NCI-H1436 (cell line): ENCODE measurements at regions not wholly inside any gene's neighbourhood (a gene's known extent, or its start where the extent isn't known, plus 50 kb on each side); places are given as distances from the start of the nearest gene placed in this dataset.
"Not testable (repeated sequence)": the region's sequence is repeated elsewhere in the genome, so short reads cannot be mapped to it uniquely, and the experiment has no call there.

ENCODE experiments used
- DNase-seq: peaks from one replicate; lab custom pipeline; 2025; lab: John Stamatoyannopoulos, UW

DNA sequence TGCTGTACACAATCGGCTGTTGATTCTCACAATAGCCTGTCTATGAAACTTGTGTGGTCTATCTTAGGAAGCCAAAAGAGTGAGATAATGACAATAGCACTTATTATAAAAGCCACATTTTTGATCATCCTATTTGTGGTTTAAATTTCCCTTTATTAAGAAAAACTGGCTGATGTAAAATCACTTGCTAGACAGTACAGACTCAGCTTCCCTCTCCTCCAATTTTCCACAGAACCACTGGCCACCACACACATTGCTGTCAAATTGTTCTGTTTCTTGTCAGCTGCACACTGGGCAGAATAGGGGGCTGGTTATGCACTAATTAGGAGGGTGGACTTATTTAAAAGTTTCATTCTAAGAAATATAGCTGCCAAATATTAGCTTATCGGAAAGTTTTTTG is 425.9 kb downstream of the EPHA3 start:
- no peak for DNase-seq

DNA sequence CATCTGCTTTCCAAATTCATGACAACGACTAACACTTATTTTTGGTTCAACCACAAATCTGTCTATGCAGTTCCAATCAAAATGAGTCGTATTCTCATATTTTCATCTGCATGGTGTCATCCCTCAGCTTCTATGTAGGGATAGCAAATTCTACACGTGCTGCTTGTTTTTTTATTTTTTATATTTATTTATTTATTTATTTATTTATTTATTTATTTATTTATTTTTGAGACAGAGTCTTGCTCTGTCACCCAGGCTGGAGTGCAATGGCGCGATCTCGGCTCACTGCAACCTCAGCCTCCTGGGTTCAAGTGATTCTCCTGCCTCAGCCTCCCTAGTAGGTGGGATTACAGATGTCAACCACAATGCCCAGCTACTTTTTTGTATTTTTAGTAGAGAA is 447.2 kb downstream of the EPHA3 start:
- not testable (repeated sequence) for DNase-seq

DNA sequence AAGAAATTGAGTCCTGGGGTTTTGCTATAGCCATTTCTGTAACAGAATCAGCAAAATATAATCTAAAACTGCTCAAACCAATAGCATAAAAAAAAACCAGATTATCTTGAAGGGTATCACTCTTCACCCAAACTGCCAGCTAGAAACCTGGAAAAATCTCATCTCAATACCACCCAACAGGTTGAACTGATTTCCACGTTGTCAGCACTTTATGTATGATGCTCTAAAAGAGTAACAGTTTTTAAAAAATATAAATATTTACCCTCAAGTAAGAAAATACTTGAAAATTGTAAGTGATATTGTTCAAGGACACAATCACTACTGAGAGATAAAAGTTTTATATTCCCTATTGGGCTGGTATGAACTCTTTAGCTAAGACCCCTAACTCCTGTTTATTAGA is 451.3 kb downstream of the EPHA3 start:
- no peak for DNase-seq

DNA sequence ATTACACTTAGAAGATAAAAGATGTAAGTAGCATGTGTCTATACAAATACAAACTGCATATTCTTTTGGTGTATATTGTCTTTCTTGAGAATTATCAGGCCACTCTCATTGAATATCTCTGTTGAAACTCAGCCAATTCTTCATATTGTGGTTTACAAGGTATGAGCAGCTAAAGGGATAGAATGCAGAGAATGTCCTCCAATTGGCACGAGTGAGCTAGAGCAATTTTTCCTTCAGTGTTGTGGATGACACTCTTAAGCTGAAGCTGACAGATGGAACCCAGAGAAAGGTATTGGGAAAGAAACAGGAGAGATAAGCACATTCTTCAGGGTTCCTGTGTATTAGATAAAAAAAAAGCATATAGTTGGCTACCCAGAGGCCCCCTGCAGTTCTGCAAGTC is 453.1 kb downstream of the EPHA3 start:
- no peak for DNase-seq

DNA sequence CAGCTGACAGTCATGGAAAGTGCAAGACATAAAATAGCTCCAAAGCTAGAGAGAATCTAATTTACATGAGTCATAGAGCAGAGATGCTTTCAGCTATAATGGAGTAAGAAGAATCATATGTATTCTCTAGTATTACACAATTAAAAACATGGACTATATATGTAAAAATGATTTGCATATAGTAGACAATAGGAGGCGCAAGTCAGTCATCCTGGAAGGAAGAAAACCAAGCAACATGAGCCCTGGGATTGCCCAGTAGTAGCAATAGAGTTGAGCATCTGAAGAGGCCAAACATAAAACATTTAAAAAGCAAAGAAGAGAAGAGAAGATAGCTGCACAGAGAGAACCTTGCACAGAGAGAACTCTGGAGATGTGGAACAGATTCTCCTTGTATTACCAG is 455.0 kb downstream of the EPHA3 start:
- no peak for DNase-seq

DNA sequence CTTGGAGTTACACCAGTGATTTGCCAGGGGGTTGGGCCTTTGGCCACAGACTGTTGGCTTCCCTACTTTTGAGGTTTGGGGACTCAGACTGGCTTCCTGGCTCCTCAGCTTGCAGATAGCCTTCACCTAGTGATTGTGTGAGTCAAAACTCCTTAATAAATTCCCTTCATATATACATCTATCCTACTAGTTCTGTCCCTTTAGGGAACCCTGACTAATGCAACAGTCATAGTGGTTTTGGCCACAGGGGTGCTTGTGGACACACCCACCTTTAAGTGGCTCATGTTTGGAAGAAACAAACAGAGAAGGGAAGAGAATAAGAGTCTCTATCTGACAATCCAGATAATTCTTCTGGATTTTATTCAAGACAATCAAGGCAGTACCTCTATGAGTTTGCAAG is 457.7 kb downstream of the EPHA3 start:
- DNase-seq: no peak

DNA sequence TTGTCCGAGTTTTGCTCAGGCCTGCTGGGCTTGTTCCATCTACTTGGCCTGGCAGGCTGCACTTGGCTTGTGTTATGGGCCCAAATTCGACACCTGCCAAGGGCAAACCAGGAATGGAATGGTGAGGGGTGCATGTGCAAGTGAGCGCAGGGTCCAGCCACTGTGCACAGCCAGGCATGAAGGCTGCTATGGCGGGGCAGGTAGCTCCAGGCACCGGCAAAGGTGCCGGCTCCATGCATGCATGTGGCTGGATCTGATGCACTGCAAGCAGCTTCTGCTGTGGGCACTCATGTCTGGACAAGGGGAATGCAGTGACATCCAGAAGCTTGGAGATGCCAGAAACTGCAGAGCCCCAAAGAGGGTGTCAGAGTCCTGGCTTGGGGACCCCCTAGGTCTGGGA is 463.0 kb downstream of the EPHA3 start:
- no peak for DNase-seq

DNA sequence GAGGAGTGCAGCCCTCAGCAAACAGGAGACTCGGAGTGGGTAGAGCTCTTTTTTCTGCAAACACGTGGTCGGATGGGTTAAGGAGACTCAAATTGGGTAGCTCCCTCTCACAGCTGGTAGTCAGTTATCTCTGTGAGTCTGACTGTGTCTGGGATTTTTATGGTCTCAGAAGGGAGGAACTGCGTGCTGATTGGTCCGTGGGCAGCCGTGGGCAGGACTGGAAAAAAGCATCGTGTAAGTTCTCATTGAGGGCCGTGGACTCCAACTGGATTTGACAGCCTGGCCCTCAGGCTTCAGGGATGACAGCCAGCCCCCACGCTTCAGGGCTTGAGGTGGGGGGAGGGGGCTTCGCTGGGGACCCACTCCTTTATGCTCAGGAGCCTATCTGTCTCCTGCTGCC is 463.9 kb downstream of the EPHA3 start:
- DNase-seq: no peak

DNA sequence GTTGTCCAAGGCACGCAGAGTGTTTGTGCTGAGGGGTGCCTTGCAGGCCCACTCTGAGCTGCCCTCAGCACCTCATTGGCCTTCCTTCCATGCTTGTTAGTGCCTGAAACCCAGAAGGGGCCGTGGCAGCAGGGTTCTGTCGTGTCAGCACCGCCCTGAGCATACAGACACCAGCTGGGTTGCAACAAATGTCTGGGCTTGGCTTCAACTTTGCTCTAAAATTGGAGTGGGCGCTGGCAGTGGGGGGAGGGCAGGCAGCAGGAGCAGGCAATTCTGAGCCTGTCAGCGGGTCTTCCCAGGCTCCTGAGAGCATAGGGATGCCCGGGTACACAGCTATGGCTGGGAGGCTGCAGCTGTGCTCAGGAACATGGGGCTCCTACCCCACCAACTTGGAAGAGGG is 464.3 kb downstream of the EPHA3 start:
- no peak for DNase-seq

DNA sequence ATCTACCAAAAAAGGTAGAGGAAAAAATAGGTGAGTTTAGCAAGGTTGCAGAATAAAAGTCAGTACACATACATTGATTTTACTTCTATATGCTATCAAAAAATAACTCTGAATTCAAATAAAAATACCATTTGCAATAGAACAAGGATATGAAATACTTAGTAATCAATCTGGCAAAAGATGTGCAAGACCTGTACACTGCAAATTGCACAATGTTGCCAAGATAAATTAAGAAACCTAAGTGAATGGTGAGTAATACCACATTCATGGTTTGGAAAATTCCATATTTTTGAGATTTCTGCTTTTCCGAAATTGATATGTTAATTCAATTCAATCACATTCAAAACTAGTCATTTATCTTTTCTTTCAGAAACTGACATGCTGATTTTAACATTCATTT is 464.8 kb downstream of the EPHA3 start:
- no peak for DNase-seq

DNA sequence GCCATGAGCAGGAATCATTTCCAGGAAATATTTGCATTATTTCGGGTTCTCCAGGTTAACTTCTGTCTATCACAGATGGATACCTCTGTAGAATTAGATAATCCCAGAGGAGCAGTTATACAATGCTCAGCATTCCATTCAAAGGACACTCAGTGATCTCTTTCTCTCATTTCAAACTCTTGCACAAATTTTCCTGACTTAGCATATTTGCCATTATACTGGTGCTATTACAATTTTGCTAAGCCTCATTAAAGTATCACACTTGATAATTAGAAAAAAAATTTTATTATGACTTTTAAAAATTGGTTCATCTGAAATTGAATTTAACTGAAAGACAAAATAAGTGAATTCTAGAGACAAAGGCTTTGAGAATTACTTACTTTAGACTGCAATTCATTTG is 469.0 kb downstream of the EPHA3 start:
- DNase-seq: no peak

DNA sequence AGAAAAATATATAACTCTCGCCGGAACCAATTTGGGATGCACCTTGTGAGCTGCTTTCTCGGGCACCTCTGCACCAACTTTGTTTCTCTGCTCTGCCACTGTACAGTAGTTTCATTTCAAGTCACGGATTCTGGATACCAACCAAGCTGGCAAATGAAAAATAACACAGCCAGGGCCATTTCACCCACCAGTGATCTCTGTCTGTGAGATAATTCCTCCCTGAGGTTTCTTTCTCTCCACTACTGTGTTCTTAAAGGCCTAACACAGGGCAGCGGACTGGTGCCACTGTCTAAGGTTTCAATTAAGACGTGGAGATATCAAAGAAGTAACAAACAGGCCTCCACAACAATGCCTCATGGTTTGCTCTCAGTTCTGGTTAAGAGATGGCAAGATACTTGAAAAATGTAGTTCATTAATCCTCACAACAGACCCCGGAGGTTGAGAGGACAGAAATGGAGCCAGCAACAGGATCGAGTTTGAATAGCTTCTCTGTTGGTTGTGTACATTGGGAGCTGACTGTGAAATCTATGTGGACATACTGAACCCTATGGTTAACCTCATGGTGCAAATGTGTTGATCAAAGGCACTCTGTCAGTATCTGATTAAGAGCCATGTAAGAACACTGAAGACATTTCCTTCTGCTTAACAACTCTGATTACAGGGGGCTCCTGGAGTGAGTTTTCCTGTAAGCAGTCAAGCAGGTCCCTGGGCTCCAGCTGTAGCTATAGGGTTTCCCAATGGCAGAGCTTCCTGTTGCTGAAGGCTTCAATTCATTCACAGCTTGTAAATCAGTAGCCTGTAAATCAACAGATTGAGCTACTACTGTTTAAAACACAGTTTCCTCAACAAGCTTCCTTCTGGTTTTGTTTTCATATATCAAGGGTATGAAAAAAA is 470.5 kb downstream of the EPHA3 start:
- no peak for DNase-seq

DNA sequence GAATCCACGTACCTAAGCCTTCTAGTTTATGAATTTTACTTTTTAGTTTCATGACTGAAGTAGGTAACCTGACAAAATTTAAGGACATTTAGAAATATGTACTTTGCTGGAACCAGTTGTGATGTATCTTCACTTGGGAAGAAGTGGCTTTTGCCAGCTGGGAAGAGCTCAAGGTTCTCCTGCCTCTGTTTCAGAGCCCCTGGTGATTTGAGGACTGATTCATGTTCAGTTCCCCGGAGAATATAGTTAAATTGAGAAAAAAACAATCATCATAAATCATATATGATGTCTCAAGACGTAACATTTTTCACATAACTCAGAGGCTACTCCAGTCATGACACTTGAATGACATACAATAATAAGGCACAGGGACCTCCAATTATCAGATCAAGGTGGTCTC is 473.4 kb downstream of the EPHA3 start:
- DNase-seq: no peak

DNA sequence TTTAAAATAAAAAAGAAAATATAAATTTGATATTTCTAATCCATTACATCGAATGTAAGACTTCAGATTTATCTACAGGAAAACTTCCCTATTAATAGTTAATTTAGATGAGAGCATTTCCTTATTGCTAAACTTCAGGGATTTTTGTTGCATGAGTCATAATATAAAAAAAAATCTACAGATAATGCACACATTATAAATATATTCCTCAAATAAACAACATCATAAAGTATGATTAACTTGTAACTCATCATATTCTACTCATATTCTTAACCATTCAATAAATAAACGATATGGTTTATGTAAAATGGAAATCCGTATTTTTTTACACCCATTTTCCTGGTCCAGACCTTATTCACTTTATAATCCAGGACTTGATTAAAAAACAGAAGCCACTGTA is 477.0 kb downstream of the EPHA3 start:
- no peak for DNase-seq

DNA sequence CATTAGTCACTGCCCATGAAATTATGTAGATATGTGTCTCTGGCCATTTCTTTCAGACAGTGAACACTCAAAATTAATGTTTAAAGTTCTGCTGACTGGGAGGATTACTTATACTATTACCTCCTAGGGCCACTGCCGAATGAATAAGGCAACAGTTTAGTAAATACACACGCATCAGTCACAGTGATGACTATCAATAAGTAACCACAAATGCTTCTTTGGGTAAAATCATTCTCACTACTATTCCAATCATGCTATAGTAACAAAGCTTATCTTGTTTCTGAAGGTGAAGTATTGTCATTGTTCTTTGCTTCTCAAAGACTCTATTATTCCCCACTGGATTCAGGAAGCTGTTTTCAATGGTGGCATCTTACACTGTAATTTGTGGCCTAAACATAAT is 478.8 kb downstream of the EPHA3 start:
- DNase-seq: no peak

DNA sequence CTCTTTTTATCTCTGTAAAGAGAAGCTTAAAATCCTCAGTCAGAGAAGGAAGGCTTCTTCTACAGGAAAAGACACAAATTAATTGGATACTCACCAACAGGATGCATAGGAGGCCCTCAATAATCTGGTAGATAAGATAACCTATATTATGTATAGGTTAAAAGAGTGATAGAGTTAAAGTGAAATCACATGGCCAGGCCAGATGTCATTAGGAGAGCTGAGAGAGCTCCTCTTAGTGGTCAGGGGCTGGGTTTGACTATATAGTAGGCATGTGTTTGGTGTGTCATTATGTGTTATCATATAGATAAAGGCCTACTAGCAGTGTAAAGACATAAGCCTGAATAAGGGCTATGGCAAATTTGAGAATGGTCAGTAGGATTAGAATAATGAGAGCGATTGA is 479.3 kb downstream of the EPHA3 start:
- no peak for DNase-seq

DNA sequence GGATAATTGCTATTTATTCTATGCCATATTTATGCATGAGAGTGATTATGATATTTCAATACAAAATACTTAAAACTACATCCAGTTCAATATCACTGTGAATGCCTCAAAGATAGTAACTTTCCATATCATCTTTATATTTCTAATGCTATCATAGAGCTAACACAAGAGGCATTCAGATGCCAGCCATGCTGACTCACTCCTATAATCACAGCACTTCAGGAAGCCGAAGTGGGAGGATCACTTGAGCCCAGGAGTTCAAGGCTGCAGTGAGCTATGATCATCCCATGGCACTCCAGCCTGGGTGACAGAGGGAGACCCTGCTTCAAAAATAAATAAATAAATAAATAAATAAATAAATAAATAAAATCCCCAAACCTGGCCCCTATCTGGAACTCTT is 498.7 kb downstream of the EPHA3 start:
- no peak for DNase-seq

DNA sequence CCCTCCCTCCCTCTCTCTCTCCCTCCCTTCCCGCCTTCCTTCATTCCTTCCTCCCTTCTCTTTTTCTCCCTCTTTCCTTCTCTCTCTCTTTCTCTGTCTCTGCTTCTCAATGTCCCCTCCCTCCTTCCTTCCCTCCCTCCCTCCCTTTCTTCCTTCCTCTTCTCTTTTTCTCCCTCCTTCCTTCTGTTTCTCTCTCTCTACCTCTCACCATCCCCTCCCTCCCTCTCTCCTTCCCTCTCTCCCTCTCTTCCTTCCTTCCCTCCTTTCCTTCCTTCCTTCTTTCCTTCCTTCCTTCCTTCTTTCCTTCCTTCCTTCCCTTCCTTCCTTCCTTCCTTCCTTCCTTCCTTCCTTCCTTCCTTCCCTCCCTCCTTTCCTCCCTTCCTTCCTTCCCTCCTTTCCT is 504.6 kb downstream of the EPHA3 start:
- DNase-seq: no peak

DNA sequence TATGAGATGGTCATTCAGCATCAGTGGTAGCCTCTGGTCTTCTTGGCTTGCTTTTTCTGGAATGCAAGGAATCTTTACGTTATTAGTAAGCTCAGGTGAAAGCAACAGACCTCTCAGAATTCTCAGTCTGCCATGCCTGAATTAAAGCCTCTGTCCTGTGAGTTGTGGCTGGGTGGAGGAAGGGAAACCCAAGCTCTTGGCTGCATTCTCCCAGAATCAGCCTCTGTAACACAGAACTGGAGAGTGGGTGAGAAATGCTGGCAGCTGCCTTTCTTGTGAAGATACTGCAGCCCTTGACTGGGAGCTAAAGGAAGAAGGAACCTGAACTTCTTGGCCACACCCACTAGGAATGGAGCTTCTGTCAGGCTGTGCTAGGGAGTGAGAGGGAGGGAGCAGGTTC is 505.8 kb downstream of the EPHA3 start:
- DNase-seq: no peak

DNA sequence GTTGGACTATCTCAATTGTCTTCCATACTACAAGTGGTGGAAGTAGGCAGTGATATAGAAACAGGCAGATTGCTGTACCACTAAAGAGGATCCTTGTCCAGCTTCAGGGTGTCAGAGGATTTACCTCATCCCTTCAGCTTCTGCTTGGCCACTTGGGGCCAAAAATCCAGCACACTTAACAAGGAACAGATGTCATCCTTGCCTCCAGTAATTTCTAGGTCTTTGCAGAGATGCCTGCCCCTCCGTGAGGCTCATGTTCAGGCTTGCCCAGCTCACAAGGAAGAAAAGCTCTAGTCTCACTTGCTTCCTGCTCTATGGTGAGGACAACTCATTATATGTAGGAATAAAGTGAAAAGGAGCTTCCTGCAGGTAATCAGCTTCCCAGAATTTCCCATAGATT is 510.3 kb downstream of the EPHA3 start:
- DNase-seq: no peak

DNA sequence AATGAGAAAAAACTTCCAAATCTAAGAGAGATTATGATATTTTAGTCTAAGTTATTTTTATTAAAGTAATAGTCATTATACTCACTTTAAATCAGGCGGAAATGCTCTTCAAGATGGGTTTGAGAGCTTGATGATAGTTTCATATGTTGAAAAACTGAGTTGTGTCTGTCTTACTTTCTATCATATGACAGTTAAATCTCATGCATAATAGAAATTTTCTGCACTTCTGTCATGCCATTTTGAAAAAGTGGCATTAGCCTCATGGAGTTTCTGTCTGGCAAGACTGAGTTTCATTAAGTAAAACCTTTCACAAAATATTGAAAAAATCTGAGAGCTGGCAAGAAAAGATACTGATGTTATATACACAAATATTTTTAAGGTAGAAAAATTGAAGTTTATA is 511.8 kb downstream of the EPHA3 start:
- no peak for DNase-seq

DNA sequence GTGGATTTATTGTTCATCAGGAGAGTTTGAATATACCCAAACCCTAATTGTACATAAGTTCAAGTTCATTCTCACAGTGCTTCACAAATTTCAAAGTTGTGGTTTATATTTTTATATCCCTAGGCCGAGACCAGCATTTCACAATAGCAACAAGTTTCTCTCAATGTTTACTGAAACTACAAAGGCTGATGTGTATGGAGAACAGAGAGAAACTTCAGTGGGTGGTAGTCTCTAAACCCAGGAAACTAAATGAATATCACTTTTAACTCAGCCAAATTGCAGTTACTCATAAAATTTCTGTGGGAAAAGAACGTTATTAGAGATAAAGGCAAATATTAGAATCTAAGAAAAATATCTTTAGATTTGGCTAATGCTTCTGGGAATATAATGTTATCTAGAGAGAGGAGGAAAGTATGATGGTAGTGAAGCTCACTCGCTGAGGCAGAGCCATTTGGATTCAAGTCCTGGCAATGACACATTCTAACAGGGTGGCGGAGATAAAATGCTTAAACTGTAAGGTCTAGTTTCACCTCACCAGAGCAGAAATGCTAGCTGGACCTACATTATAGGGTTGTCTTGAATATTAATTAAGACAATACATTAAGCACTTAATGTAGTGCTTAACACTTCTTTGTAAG is 514.8 kb downstream of the EPHA3 start:
- DNase-seq: no peak

DNA sequence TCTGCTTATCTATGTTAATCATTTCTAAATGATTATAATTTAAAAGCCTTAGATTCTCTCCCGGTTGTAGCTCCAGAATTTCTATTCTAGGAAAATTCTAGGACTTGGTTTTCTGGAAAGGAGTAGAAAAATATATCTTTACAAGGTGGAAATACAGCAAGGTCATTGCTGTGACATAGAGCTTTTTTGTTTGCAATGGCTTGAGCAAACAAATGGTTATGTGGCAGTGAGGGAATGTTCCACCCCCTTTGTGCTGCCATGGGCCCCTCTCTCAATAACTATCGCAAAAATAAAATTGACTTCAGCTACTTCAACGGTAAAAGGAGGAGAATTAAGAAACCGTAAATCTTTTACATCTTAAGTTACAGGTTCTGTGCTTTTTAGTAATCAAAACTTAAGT is 517.1 kb downstream of the EPHA3 start:
- no peak for DNase-seq

DNA sequence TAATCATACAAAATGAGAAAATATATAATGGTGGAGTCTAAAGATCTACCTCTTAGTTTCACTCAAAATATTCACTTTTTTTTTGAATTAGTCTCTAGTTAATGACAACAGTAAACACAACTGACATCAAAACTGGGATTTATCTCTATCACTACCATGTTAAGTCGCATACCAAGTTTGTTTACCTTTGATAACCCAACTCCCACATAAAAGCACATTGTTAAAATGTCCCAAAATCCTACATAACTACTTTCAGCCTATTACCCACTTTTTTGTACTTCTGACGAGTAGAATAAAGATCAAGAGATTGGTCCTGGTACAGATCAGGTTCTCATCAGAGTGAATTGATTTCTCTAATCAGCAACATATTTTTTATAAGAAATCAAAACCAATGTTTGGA is 518.5 kb downstream of the EPHA3 start:
- no peak for DNase-seq
